ENCODE measurements at regions not wholly inside any gene's neighbourhood (a gene's known extent, or its start where the extent isn't known, plus 50 kb on each side); places are given as distances from the start of the nearest gene placed in this dataset.
A peak's percentile ranks its signal among the peaks of the same experiment; 100 is the strongest.

- no peak for DNase-seq (ENCODE audit: low read depth)
- Histone ChIP-seq H3K36me3 (ENCODE audit: control insufficient read depth, insufficient read depth, low read length) (no peaks in the 10 kb centered on the region), H3K27me3 (ENCODE audit: control insufficient read depth, insufficient read depth, low read length) (no peaks in the 10 kb centered on the region), H3K4me3 (ENCODE audit: low read depth, low read length) (no peak overlapping the region)
- no peak for TF ChIP-seq CTCF (IDR thresholded peaks at IDR 0.05; ENCODE audit: insufficient read depth, low read length, poor library complexity, severe bottlenecking)
These were observed 649.4 kb downstream of the HDGFL1 start for GRCh38 chr6:23218751-23219150.

GRCh38 chr6:23222724-23223123 lies 653.4 kb downstream of the HDGFL1 start:
- H3K27me3 ChIP-seq (ENCODE audit: control insufficient read depth, insufficient read depth, low read length), result no peaks in the 10 kb centered on the region
- TF ChIP-seq CTCF (IDR thresholded peaks at IDR 0.05; ENCODE audit: insufficient read depth, low read length, poor library complexity, severe bottlenecking), result no peak
- no peak for DNase-seq (ENCODE audit: low read depth)
- no peak overlapping the region for H3K4me3 ChIP-seq (ENCODE audit: low read depth, low read length)
- H3K36me3 ChIP-seq (ENCODE audit: control insufficient read depth, insufficient read depth, low read length), result no peaks in the 10 kb centered on the region

- no peaks in the 10 kb centered on the region for H3K27me3 ChIP-seq (ENCODE audit: control insufficient read depth, insufficient read depth, low read length)
- H3K4me3 ChIP-seq (ENCODE audit: low read depth, low read length), result no peak overlapping the region
- H3K36me3 ChIP-seq (ENCODE audit: control insufficient read depth, insufficient read depth, low read length), result no peaks in the 10 kb centered on the region
- TF ChIP-seq CTCF (IDR thresholded peaks at IDR 0.05; ENCODE audit: insufficient read depth, low read length, poor library complexity, severe bottlenecking), result no peak
- no peak for DNase-seq (ENCODE audit: low read depth)
These were observed 655.2 kb downstream of the HDGFL1 start for GRCh38 chr6:23224540-23224939.

GRCh38 chr6:23228439-23229024 lies 659.2 kb downstream of the HDGFL1 start:
- no peak for DNase-seq (ENCODE audit: low read depth)

GRCh38 chr6:23243854-23244253 lies 674.5 kb downstream of the HDGFL1 start:
- Histone ChIP-seq H3K4me3 (ENCODE audit: low read depth, low read length) (no peak overlapping the region), H3K36me3 (ENCODE audit: control insufficient read depth, insufficient read depth, low read length) (no peaks in the 10 kb centered on the region), H3K27me3 (ENCODE audit: control insufficient read depth, insufficient read depth, low read length) (no peaks in the 10 kb centered on the region)
- TF ChIP-seq CTCF (IDR thresholded peaks at IDR 0.05; ENCODE audit: insufficient read depth, low read length, poor library complexity, severe bottlenecking), result no peak
- no peak for DNase-seq (ENCODE audit: low read depth)

More at GRCh38 chr6:23228439-23229024, 659.2 kb downstream of the HDGFL1 start:
- no peak for TF ChIP-seq CTCF (IDR thresholded peaks at IDR 0.05; ENCODE audit: insufficient read depth, low read length, poor library complexity, severe bottlenecking)
- H3K27me3 ChIP-seq (ENCODE audit: control insufficient read depth, insufficient read depth, low read length), result no peaks in the 10 kb centered on the region
- no peaks in the 10 kb centered on the region for H3K36me3 ChIP-seq (ENCODE audit: control insufficient read depth, insufficient read depth, low read length)
- H3K4me3 ChIP-seq (ENCODE audit: low read depth, low read length), result no peak overlapping the region

- Histone ChIP-seq H3K27me3 (ENCODE audit: control insufficient read depth, insufficient read depth, low read length) (no peaks in the 10 kb centered on the region), H3K36me3 (ENCODE audit: control insufficient read depth, insufficient read depth, low read length) (no peaks in the 10 kb centered on the region), H3K4me3 (ENCODE audit: low read depth, low read length) (no peak overlapping the region)
- TF ChIP-seq CTCF (IDR thresholded peaks at IDR 0.05; ENCODE audit: insufficient read depth, low read length, poor library complexity, severe bottlenecking), result no peak
- peak; percentile 34 for DNase-seq (ENCODE audit: low read depth)
These were observed 674.9 kb downstream of the HDGFL1 start for GRCh38 chr6:23244300-23244699.

Measured in kidney epithelial cell (primary cell).